DOHH2 (cell line): ENCODE measurements at regions not wholly inside any gene's neighbourhood (a gene's known extent, or its start where the extent isn't known, plus 50 kb on each side); places are given as distances from the start of the nearest gene placed in this dataset.

Experiments
- H3F3A ChIP-seq: fragments of 200-600 bp; sonication (generic), shearing (Covaris generic); 2 replicates; pipeline ENCODE4 v1.6.0; 2016; ENCODE audit warnings: antibody characterized with exemption, mild to moderate bottlenecking; ENCODE audit not compliant: control insufficient read depth, insufficient read depth
- H3K27ac ChIP-seq: fragments of 200-600 bp; sonication (generic); 2 replicates; pipeline ENCODE4 v1.5.1; 2014; ENCODE audit warnings: low read depth, mild to moderate bottlenecking, low read length, moderate library complexity
- H3K27me3 ChIP-seq: fragments of 200-600 bp; sonication (generic); 2 replicates; pipeline ENCODE4 v1.6.1; 2014; ENCODE audit warnings: mild to moderate bottlenecking, low read length, mixed read lengths; ENCODE audit not compliant: control insufficient read depth
- H3K36me3 ChIP-seq: fragments of 200-600 bp; sonication (generic); 2 replicates; pipeline ENCODE4 v1.6.1; 2014; ENCODE audit warnings: mild to moderate bottlenecking, low read length, moderate library complexity, mixed read lengths; ENCODE audit not compliant: control insufficient read depth
- H3K4me1 ChIP-seq: fragments of 200-600 bp; sonication (generic); 2 replicates; pipeline ENCODE4 v1.6.1; 2014; ENCODE audit warnings: mild to moderate bottlenecking, low read length, mixed read lengths; ENCODE audit not compliant: control insufficient read depth
- H3K4me2 ChIP-seq: fragments of 200-600 bp; sonication (generic); 2 replicates; pipeline ENCODE4 v1.6.0; 2014; ENCODE audit warnings: mild to moderate bottlenecking, low read length, moderate library complexity
- H3K4me3 ChIP-seq: fragments of 200-600 bp; sonication (generic); 2 replicates; pipeline ENCODE4 v1.5.1; 2014; ENCODE audit warnings: mild to moderate bottlenecking, low read length, mixed read lengths
- H3K79me2 ChIP-seq: fragments of 200-600 bp; sonication (generic); 2 replicates; pipeline ENCODE4 v1.6.1; 2014; ENCODE audit warnings: mild to moderate bottlenecking, low read length, mixed read lengths; ENCODE audit not compliant: control insufficient read depth
- H3K9me2 ChIP-seq: fragments of 200-600 bp; sonication (generic); replicated peaks from 2 replicates; pipeline ENCODE4 v1.6.1; 2014; ENCODE audit warnings: mild to moderate bottlenecking, low read length, mixed read lengths; ENCODE audit not compliant: control insufficient read depth
- H3K9me3 ChIP-seq: fragments of 200-600 bp; sonication (generic); 2 replicates; pipeline ENCODE4 v1.6.1; 2014; ENCODE audit warnings: antibody characterized with exemption, low read length, mixed read lengths; ENCODE audit not compliant: control insufficient read depth, insufficient read depth
- H4K20me1 ChIP-seq: fragments of 200-600 bp; sonication (generic); 2 replicates; pipeline ENCODE4 v1.6.0; 2014; ENCODE audit warnings: low read depth, mild to moderate bottlenecking, antibody characterized with exemption, low read length, moderate library complexity; ENCODE audit not compliant: control insufficient read depth, insufficient read depth
- CTCF ChIP-seq: fragments of 200-600 bp; sonication (generic); IDR thresholded peaks from one replicate; pipeline ENCODE4 v1.5.1; 2014; ENCODE audit warnings: antibody characterized with exemption, mild to moderate bottlenecking, low read depth, low read length; ENCODE audit not compliant: poor library complexity, severe bottlenecking
- EZH2phosphoT487 ChIP-seq: fragments of 200-600 bp; sonication (generic); IDR thresholded peaks from 2 replicates; pipeline ENCODE4 v1.6.1; 2017; ENCODE audit warnings: borderline replicate concordance, mild to moderate bottlenecking, antibody characterized with exemption, low read length, moderate library complexity, mixed read lengths

DNA sequence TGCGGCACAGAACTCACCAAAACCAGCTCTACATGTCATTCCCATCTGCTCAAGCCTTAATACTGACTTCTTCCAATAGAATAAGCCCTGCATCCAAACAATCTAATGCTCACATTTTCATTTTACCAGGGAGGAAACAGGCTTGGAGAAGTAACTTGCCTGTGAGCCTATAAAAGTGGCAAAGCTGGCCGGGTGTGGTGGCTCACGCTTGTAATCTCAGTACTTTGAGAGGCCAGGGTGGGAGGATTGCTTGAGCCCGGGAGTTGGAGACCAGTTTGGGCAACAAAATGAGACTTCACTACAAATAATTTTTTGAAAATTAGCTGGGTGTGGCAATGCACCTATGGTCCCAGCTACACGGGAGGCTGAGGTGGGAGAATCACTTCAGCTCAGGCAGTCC is 133.7 kb downstream of the LY86 start:
- no peak overlapping the region for H3K4me3 ChIP-seq
- H3K9me2 ChIP-seq: no peaks in the 10 kb centered on the region
- no peaks in the 10 kb centered on the region for H4K20me1 ChIP-seq
- no peak for TF ChIP-seq CTCF
- no peak for TF ChIP-seq EZH2phosphoT487
- H3F3A ChIP-seq: no peaks in the 10 kb centered on the region
- no peaks in the 10 kb centered on the region for H3K79me2 ChIP-seq
- H3K9me3 ChIP-seq: no peaks in the 10 kb centered on the region
- H3K4me2 ChIP-seq: no peak overlapping the region
- peaks cover 8% of the 10 kb centered on the region for H3K4me1 ChIP-seq
- no peak overlapping the region for H3K27ac ChIP-seq
- H3K27me3 ChIP-seq: peaks cover 35% of the 10 kb centered on the region
- no peaks in the 10 kb centered on the region for H3K36me3 ChIP-seq

- H3K36me3 ChIP-seq: no peaks in the 10 kb centered on the region
- no peaks in the 10 kb centered on the region for H3F3A ChIP-seq
- H3K9me2 ChIP-seq: no peaks in the 10 kb centered on the region
- no peak overlapping the region for H3K27ac ChIP-seq
- no peaks in the 10 kb centered on the region for H3K79me2 ChIP-seq
- H3K4me2 ChIP-seq: no peak overlapping the region
- H3K4me3 ChIP-seq: no peak overlapping the region
- no peaks in the 10 kb centered on the region for H4K20me1 ChIP-seq
- peaks cover 36% of the 10 kb centered on the region for H3K27me3 ChIP-seq
- no peaks in the 10 kb centered on the region for H3K9me3 ChIP-seq
- TF ChIP-seq CTCF: no peak
- TF ChIP-seq EZH2phosphoT487: no peak
- peaks cover 8% of the 10 kb centered on the region for H3K4me1 ChIP-seq
Observed at GRCh38 chr6:6723361-6723760, 134.8 kb downstream of the LY86 start.

DNA sequence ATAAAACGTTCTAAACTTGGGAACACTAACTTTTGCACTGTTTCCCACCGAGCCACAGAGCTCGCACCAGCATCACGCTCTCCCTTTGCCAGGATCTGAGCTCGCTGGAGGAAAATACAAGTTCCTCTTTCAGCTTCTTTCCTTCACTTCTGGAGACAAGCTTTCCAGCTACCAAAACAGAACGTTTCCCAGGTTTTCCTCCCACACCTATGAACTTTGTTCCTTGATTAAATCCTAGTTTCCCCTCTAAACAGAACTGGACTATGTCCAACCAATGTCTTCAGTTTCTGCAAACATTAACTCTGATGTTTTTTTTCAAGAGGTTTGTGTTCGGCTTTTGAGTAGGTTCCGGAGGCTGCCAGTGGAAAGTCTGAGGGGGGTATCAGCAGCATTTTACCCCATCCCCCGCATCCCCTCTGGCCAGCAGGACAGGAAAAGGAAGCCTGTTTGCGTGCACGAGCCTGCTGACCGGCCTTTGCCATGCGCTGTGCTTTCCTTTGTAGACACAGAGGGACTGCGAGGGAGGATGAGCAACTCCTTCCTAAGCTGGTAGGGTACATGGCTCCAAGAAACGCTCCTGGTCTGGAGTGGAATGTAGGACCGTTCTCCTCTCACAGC is 135.5 kb downstream of the LY86 start:
- Histone ChIP-seq H3K4me2 (peak overlapping the region; percentile 43; the same call in 1 of the 2 replicates), H3K27me3 (peaks cover 39% of the 10 kb centered on the region), H3K36me3 (no peaks in the 10 kb centered on the region), H3K79me2 (no peaks in the 10 kb centered on the region), H3K4me3 (no peak overlapping the region), H4K20me1 (no peaks in the 10 kb centered on the region), H3K4me1 (peaks cover 8% of the 10 kb centered on the region), H3K27ac (no peak overlapping the region), H3F3A (no peaks in the 10 kb centered on the region), H3K9me2 (no peaks in the 10 kb centered on the region), H3K9me3 (no peaks in the 10 kb centered on the region)
- no peak for TF ChIP-seq CTCF
- no peak for TF ChIP-seq EZH2phosphoT487
